ENCODE measurements at regions not wholly inside any gene's neighbourhood (a gene's known extent, or its start where the extent isn't known, plus 50 kb on each side); places are given as distances from the start of the nearest gene placed in this dataset.

DNA sequence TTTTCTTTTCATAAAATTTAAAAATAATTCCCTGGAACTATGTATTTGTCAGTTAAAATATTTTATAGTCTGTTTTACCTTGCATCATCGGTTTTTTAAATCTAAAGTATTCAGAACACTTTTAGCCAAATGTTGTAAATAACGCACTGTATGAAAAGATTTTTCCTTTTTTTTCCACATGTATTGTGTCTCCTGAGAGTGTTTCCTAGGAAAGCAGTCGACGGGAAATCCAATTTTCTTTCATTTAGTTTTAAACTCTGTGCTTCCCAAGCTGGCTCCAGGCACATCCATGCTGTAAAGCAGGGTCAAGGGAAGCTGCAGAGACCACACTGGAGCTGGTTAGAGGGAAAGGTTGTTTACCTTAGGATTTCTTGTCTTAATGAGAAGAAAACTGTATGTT, 1724.3 kb upstream of the TENM3 start (continued):
- TF ChIP-seq, protein P1, sequence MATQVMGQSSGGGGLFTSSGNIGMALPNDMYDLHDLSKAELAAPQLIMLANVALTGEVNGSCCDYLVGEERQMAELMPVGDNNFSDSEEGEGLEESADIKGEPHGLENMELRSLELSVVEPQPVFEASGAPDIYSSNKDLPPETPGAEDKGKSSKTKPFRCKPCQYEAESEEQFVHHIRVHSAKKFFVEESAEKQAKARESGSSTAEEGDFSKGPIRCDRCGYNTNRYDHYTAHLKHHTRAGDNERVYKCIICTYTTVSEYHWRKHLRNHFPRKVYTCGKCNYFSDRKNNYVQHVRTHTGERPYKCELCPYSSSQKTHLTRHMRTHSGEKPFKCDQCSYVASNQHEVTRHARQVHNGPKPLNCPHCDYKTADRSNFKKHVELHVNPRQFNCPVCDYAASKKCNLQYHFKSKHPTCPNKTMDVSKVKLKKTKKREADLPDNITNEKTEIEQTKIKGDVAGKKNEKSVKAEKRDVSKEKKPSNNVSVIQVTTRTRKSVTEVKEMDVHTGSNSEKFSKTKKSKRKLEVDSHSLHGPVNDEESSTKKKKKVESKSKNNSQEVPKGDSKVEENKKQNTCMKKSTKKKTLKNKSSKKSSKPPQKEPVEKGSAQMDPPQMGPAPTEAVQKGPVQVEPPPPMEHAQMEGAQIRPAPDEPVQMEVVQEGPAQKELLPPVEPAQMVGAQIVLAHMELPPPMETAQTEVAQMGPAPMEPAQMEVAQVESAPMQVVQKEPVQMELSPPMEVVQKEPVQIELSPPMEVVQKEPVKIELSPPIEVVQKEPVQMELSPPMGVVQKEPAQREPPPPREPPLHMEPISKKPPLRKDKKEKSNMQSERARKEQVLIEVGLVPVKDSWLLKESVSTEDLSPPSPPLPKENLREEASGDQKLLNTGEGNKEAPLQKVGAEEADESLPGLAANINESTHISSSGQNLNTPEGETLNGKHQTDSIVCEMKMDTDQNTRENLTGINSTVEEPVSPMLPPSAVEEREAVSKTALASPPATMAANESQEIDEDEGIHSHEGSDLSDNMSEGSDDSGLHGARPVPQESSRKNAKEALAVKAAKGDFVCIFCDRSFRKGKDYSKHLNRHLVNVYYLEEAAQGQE (IDR thresholded peaks at IDR 0.05; ENCODE audit: low read depth) = no peak
- TF ChIP-seq CBX3 (IDR thresholded peaks at IDR 0.05; ENCODE audit: low read depth) = no peak
- TF ChIP-seq EZH2phosphoT487 (IDR thresholded peaks at IDR 0.05; ENCODE audit: borderline replicate concordance) = no peak
- TF ChIP-seq ZNF274 (IDR thresholded peaks at IDR 0.05; ENCODE audit: low read depth, low read length) = no peak
- no peak for TF ChIP-seq ZFX (IDR thresholded peaks at IDR 0.05)

GRCh38 chr4:180521181-180521580, 1722.0 kb upstream of the TENM3 start:
- ChIA-PET POLR2A (no interaction called here), CTCF (no interaction called here), RAD21 (ENCODE audit: low non-redundant PET in 1 of 2, low total read pairs in 2 of 2, uncharacterized antibody in 2 of 2, unreplicated experiment in 2 of 2) (no interaction called here)
- H3K4me1 ChIP-seq (ENCODE audit: control insufficient read depth in 1 of 2, insufficient read depth in 2 of 2, low read length in 2 of 2) = no peaks in the 10 kb centered on the region
- DNase-seq (ENCODE audit: low read depth, low spot score) = no peak
- no peak overlapping the region for H3K4me3 ChIP-seq (replicated peaks in 1 of 2; ENCODE audit: low read depth in 1 of 2, low read length in 2 of 2)
- intact Hi-C loops (cut with micrococcal nuclease) = no loop called here
- no peak overlapping the region for H3K27ac ChIP-seq (ENCODE audit: low read depth, low read length)
- no peak overlapping the region for H3K4me2 ChIP-seq (ENCODE audit: low read length)
- no peak overlapping the region for H2AFZ ChIP-seq (ENCODE audit: low read depth, low read length, poor library complexity, severe bottlenecking)
- H3K9me2 ChIP-seq (ENCODE audit: insufficient read depth) = no peaks in the 10 kb centered on the region
- TF ChIP-seq EZH2phosphoT487 (IDR thresholded peaks at IDR 0.05; ENCODE audit: borderline replicate concordance) (no peak), CBX3 (IDR thresholded peaks at IDR 0.05; ENCODE audit: low read depth) (no peak), YY1 (IDR thresholded peaks at IDR 0.05; ENCODE audit: extremely low read depth, insufficient replicate concordance, low read depth, low read length) (no peak), SRF (IDR thresholded peaks at IDR 0.05; ENCODE audit: low read depth) (no peak), POLR2AphosphoS5 (IDR thresholded peaks at IDR 0.05; ENCODE audit: low read depth, low read length) (no peak), ZFX (IDR thresholded peaks at IDR 0.05) (no peak), JUND (IDR thresholded peaks at IDR 0.05) (no peak), EZH2 (IDR thresholded peaks at IDR 0.05) (no peak), CEBPB (IDR thresholded peaks at IDR 0.05; ENCODE audit: low read depth) (no peak), FOSL1 (IDR thresholded peaks at IDR 0.05; ENCODE audit: low read depth) (no peak), SIN3A (IDR thresholded peaks at IDR 0.05; ENCODE audit: low read depth) (no peak), CTCF (IDR thresholded peaks at IDR 0.05 in 2 of 3, conservative IDR thresholded peaks at IDR 0.05 in 1 of 3; ENCODE audit: borderline replicate concordance in 1 of 3, insufficient read depth in 1 of 3, low read depth in 2 of 3, low read length in 2 of 3) (no peak), ZNF274 (IDR thresholded peaks at IDR 0.05; ENCODE audit: low read depth, low read length) (no peak), ELF1 (IDR thresholded peaks at IDR 0.05; ENCODE audit: borderline replicate concordance, low read depth) (no peak), EGR1 (IDR thresholded peaks at IDR 0.05; ENCODE audit: low read depth) (no peak)
- TF ChIP-seq, protein P2, sequence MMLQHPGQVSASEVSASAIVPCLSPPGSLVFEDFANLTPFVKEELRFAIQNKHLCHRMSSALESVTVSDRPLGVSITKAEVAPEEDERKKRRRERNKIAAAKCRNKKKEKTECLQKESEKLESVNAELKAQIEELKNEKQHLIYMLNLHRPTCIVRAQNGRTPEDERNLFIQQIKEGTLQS (IDR thresholded peaks at IDR 0.05) = no peak
- TF ChIP-seq, protein P3, sequence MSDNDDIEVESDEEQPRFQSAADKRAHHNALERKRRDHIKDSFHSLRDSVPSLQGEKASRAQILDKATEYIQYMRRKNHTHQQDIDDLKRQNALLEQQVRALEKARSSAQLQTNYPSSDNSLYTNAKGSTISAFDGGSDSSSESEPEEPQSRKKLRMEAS (IDR thresholded peaks at IDR 0.05) = no peak
- H3K9me3 ChIP-seq (ENCODE audit: control insufficient read depth in 1 of 2, insufficient read depth in 1 of 2, low read depth in 1 of 2, low read length in 2 of 2) = no peaks in the 10 kb centered on the region
- H3K36me3 ChIP-seq (ENCODE audit: control insufficient read depth in 1 of 2, insufficient read depth in 2 of 2, low read length in 2 of 2) = no peaks in the 10 kb centered on the region
- H3K79me2 ChIP-seq (ENCODE audit: insufficient read depth, low read length) = no peaks in the 10 kb centered on the region
- no TSS peak for BruUV-seq (replicated peaks)
- no peak overlapping the region for H3K9ac ChIP-seq (ENCODE audit: low read length)
- no peaks in the 10 kb centered on the region for H3K27me3 ChIP-seq (ENCODE audit: insufficient read depth, low read length)
- H4K20me1 ChIP-seq (ENCODE audit: insufficient read depth) = no peaks in the 10 kb centered on the region
- ATAC-seq = no peak

Measured in HCT116 (cell line).